HG03066 (cell line): ENCODE measurements at regions not wholly inside any gene's neighbourhood (a gene's known extent, or its start where the extent isn't known, plus 50 kb on each side); places are given as distances from the start of the nearest gene placed in this dataset.
"Not testable (repeated sequence)": the region's sequence is repeated elsewhere in the genome, so short reads cannot be mapped to it uniquely, and the experiment has no call there.

ENCODE experiments used
- ATAC-seq: cut with Tn5 transposase; IDR thresholded peaks from one replicate; pipeline ENCODE4 v1.9.1; 2021; ENCODE audit warnings: low read depth; ENCODE audit not compliant: unreplicated experiment

DNA sequence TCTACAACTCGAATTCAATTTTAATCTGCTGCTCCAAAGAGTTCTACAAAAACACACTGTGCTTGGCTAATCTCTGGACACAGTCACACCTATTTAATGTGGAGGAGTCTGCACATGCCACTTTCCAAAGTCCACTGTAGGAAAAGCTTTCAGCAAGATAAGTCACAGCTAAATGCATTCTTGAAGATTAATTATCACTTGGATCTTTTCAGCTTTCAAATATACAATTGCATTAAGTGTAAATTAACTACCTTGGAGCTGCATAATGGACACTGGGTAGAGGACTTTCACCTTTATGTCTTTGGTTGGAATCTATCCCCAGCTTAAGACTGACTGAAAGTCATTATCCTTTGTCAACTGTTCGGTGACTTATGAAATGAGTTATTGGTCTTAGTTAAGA is 565.1 kb downstream of the PIK3C3 start:
- no peak for ATAC-seq

GRCh38 chr18:42525905-42526304 is 570.9 kb downstream of the PIK3C3 start:
- ATAC-seq = no peak

GRCh38 chr18:42527766-42528165 is 572.7 kb downstream of the PIK3C3 start:
- no peak for ATAC-seq

DNA sequence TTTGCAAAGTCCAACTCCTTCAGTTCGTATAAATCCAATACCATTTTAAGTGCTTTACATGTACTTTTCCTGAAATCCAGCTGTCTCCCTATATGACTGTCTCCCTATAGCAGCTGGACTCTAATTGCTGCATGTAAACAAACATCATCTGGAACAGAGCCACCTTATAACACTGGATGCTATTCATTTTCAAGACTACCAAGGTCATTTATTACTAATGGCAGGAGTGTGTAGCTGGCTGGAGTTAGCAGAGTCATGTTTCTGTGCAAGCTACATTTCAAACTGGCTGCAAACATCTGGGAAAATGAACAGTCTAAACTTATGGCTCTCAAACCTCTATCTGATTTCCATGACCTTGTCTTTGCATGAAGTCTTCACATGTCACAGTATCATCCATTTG is 575.2 kb downstream of the PIK3C3 start:
- no peak for ATAC-seq

DNA sequence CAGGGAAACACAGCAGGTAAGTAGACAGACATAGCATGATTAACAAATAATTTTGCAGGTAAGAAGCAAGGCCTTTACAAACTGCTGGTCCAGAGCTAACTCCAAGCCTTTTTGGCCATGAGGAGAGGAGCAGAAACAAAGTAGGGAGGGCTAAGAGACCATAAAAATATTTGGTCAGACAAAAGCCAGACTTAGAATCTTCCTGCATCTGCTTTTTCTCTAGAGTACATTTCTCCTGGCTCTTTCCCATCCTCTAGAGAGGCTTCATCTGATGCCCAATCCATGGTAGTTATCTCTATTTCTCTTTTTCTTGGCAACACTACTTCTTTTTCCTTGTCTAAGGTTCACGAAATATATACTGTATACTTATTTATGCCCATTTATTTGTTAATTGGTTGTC is 577.1 kb downstream of the PIK3C3 start:
- no peak for ATAC-seq

DNA sequence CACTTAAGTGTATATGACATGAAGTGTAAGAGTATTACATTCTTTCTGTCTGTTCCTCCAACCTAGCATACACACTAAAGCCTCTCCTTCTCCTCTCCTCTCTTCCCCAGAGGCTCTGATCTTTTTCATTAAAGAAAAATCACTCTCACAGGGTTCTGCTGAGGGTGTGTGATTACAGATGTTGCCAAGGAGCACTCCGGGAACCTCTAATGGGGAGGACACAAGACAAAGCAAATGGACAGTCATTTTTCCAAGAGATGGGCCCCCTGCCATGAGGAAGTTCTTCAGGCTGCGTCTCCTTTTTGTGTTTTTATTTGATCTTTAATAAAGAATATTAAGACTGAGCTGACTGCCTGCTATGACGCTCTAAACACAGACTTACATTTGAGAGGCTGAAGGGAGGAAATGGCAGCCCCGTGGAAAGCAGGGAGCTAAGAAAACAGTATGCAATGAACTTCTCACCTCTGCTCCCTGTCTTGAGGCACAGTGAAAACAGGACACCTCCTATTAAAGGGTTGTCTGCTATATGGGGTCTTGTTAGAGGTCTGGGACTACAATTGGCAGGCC is 578.1 kb downstream of the PIK3C3 start:
- no peak for ATAC-seq

DNA sequence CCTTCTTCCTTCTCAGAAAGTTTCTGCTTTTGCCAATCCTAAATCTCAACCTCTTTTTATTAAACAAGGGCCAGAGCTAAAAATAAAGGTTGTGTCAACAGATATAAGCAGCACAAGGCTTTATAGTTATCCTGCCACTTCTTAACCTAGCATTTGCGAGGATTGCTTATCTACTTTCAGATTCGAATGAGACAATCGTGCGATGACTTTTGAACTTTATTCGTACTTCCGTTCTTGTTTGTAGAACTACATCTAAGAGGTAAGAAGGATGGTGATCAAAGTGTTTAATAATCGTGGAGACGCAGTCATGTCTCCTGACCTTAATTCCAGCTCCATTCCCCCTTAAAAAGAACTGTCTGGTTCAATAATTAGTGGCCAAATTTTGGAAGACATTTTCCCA is 578.6 kb downstream of the PIK3C3 start:
- ATAC-seq = no peak

- no peak for ATAC-seq
These were observed 579.3 kb downstream of the PIK3C3 start for GRCh38 chr18:42534313-42534712.

- ATAC-seq = no peak
These were observed 579.0 kb downstream of the RIT2 start for GRCh38 chr18:42536442-42536841.

DNA sequence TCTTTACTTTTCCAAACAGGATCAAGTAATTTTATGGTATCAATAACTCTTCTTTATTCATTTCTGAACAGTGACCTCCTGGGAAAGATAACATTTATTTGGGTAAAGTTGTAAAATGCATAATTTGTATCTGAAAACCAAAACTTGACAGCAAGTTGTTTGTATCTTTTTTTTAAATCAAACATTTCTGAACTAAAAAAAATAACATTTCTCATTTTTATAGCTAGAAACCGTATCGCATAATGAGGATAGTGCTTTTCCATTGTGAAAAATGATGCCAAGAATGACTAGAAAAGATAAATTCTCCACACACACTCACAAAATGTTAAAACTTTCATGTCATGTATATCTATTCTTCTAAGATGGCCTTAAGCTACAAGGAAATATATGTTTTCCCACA is 578.2 kb downstream of the RIT2 start:
- ATAC-seq = no peak

DNA sequence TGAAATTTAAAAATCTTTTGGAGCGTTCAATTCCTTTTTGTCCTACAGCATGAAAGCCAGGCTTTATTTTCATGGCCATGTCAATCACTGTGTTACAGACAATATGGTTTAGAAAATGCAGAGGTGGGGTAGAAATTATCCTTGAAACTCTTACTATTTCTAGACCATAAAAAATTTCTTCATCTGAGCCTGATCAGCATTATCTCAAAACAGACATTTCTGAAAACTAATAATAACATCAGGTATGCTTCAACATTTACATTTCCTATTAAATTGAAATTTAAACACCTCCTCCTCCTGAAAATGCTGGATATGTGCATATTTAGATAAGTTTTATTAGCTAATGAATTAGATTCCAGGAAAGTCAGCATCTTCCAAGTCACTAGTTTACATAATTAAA is 570.6 kb downstream of the RIT2 start:
- no peak for ATAC-seq

DNA sequence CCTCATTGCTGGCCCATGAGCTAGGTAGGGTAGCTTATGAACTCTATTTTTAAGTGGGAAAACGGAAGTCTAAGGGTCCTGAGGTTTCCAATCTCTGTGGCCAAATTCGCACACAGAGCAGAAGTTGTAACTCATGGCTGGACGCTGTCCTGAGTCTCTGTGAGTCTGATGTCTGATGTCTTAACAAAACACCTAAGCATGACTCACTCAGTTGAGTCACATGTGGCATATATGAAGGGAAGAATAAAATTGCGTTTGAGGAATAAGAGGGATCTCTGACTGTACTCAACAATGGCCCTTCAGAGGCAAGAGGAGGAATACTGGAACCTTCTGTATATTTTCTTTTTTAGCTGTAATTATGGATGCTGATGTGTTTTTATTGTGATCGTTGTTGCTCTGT is 569.7 kb downstream of the RIT2 start:
- no peak for ATAC-seq

GRCh38 chr18:42548493-42548892 is 567.0 kb downstream of the RIT2 start:
- ATAC-seq = no peak

DNA sequence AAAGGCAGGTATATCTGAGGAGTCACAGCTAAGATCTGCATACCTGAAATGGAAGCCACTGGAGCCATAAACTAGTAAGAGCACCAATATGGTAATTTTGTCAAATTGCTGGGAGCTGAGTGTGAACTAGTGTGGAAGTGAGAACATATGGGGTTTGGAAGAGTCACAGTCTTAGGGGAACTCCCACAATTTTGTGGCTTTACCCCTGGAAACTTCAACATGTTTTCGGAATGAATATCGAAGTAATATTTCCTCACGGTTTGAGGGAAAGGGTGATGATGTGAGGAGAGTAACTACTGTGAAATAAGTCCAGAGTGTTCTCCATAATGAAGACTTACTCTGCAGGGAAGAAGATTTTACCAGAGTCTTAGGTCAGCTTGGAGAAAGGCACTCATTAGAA is 565.9 kb downstream of the RIT2 start:
- ATAC-seq = no peak

DNA sequence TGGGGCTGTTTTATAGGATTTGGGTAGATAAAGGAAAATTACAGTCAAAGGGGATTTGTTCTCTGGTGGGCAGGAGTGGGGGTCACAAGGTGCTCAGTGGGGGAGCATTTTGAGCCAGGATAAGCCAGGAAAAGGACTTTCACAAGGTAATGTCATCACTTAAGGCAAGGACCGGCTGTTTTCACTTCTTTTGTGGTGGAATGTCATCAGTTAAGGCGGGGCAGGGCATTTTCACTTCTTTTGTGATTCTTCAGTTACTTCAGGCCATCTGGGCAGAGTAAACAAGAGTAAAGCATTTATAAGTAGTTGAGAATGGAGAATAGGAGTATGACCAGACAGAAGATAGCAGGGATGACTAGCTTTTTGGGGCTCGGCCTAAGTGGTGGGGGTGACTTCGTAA is 562.9 kb downstream of the RIT2 start:
- not testable (repeated sequence) for ATAC-seq

DNA sequence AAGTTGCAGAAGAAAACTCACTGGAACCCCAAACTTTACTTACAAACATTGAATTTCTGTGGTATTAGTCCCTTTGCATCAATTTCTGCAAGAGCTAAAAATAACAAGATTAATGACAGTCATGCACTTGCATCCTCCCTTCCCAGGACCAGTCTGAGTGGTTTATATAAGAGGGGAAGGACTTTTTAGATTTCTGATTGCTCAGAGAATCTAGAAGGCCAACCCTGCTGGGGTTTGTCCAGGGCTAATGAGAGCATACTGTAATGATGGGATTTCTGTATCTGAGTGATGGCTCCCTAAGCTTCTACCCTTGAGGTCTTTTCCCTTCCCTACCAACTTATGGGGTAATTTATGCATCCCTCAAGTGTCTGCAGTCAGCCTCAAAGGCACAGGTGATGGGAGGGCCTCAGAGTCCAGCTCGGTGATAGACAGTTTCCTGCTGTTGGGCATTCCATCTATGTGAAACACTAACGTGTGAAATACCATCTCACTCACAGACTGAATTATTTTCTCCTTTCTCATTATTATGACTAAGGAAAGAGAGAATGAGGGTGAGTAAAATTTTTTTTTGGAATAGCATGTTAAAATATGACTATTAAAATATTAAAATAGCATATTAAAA is 556.3 kb downstream of the RIT2 start:
- ATAC-seq = no peak

DNA sequence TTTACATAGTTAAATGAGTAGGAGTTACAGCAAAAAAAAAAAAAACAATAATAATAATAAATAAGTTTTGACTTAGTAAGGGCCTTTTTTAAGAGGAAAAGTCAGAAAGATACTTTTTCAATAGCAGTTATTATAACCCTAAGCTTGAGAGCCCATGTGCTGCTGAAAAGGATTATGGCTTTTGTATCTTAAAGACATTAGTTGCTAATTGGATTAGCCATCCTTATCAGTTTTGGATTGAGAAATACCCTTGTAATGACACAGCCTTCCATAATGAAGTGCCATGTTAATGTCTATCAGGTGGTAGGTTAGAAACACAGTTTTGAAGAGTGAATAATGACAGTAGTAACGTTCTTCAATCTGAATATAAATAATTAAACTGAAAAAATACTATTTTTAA is 554.0 kb downstream of the RIT2 start:
- ATAC-seq = no peak

GRCh38 chr18:42563995-42564394 is 551.5 kb downstream of the RIT2 start:
- ATAC-seq = no peak

DNA sequence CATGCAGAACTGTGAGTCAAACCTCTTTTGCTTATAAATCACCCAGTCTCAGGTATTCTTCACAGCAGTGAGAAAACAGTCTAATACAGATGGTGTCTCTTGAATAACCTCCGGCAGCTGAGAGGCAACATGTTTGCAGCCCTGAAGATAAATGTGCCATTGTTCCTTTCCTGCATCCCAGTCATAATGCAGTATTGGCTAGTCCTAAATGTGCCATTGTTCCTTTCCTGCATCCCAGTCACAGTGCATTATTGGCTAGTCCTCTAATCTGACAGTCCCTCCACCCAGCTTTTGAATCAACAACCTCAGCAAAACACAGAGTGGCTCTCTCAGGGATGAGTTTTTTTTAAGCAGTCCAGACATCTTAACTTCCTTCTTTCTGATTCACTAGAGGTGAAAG is 550.7 kb downstream of the RIT2 start:
- no peak for ATAC-seq

DNA sequence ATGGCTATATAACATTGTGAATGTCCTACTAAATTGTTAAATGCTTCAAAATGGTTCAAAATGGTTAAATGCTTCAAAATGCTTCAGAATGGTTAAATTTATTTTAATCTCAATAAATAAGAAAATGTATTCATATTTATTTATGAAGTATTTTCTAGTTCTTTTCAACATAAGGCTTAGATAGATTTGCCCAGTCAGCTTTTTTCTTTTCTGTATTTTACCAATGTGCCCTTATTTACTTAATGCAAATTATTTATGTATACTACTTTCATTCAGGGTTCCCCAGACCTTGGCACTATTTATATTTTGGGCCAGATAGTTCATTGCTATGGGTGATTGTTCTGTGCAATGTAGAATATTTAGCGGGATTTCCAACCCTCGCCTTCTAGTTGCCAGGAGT is 546.7 kb downstream of the RIT2 start:
- ATAC-seq = no peak

DNA sequence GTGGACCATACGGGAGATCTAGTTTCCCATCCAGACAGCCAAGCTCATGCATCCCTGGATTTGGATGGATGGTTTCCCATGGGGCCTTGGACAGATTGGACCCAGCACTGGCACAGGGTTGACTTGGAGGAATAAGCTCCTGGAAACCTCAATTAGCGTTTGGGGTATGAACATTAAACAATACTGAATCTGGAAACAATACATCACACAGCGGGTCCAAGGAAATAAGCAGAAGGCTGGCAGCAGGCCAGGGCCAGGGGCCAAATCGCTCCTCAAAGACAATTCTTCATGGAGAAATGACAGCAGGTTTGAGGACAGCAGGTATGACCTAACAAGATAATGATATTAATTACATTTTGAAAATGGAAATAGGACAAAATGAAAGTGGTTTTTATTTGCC is 540.6 kb downstream of the RIT2 start:
- no peak for ATAC-seq

- ATAC-seq = no peak
These were observed 539.4 kb downstream of the RIT2 start for GRCh38 chr18:42576124-42576523.

GRCh38 chr18:42578792-42579191 is 536.7 kb downstream of the RIT2 start:
- ATAC-seq = no peak
